ENCODE measurements at regions not wholly inside any gene's neighbourhood (a gene's known extent, or its start where the extent isn't known, plus 50 kb on each side); places are given as distances from the start of the nearest gene placed in this dataset.

DNA sequence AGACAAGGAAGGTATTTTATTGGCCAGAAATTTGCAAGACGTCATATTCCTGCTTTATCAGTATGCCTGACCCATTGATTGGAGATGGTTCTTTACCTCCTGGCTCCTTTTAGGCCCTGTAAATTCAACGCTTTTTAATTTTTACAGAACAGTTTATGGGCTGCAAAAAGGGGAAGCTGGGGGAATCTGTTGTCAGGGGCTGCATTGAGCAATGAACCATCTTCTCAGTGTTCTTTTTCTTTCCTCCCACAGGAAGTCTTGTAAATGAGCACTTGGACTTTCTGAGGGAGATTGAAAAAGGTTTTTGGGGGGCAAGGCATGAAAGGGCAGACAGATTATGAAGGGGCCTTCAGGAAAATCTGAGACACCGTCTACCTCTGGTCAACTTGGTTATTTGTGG lies 503.6 kb upstream of the TNP1 start:
- no peak for DNase-seq (ENCODE audit: low read depth in 1 of 2, low spot score in 1 of 2)
- TF ChIP-seq, protein P1, sequence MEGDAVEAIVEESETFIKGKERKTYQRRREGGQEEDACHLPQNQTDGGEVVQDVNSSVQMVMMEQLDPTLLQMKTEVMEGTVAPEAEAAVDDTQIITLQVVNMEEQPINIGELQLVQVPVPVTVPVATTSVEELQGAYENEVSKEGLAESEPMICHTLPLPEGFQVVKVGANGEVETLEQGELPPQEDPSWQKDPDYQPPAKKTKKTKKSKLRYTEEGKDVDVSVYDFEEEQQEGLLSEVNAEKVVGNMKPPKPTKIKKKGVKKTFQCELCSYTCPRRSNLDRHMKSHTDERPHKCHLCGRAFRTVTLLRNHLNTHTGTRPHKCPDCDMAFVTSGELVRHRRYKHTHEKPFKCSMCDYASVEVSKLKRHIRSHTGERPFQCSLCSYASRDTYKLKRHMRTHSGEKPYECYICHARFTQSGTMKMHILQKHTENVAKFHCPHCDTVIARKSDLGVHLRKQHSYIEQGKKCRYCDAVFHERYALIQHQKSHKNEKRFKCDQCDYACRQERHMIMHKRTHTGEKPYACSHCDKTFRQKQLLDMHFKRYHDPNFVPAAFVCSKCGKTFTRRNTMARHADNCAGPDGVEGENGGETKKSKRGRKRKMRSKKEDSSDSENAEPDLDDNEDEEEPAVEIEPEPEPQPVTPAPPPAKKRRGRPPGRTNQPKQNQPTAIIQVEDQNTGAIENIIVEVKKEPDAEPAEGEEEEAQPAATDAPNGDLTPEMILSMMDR (IDR thresholded peaks at IDR 0.05; ENCODE audit: low read depth, low read length), result no peak
- Histone ChIP-seq H3K4me1 (ENCODE audit: low read depth) (peaks cover 19% of the 10 kb centered on the region), H3K27me3 (peaks cover 3% of the 10 kb centered on the region), H3K36me3 (no peaks in the 10 kb centered on the region), H3K9me3 (ENCODE audit: low read depth) (no peaks in the 10 kb centered on the region), H3K4me3 (no peak overlapping the region), H3K27ac (no peak overlapping the region)

DNA sequence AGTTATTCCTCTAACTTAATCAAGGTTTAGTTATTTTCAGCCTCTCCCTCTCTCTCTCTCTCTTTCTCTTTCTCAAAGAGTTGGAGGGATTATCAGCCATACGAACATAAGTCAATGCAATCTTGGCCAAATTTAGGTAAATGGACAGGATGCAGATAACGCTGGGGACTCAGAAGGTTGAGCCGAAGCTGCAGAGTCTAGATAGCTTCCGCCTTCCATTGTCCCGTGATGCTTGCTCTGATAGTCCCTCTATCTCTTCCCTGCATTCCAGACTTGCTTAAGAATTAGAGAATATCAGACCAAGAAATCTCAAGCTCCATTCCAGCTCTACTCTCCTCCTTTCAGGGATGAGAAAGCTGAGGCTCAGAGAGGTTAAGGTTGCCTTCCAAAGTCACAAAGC lies 502.8 kb upstream of the TNP1 start:
- no peaks in the 10 kb centered on the region for H3K36me3 ChIP-seq
- no peak overlapping the region for H3K4me3 ChIP-seq
- H3K27me3 ChIP-seq, result peaks cover 3% of the 10 kb centered on the region
- no peak for DNase-seq (ENCODE audit: low read depth in 1 of 2, low spot score in 1 of 2)
- H3K9me3 ChIP-seq (ENCODE audit: low read depth), result no peaks in the 10 kb centered on the region
- H3K4me1 ChIP-seq (ENCODE audit: low read depth), result peaks cover 19% of the 10 kb centered on the region
- no peak overlapping the region for H3K27ac ChIP-seq
- TF ChIP-seq, protein P1 (IDR thresholded peaks at IDR 0.05; ENCODE audit: low read depth, low read length), result no peak

DNA sequence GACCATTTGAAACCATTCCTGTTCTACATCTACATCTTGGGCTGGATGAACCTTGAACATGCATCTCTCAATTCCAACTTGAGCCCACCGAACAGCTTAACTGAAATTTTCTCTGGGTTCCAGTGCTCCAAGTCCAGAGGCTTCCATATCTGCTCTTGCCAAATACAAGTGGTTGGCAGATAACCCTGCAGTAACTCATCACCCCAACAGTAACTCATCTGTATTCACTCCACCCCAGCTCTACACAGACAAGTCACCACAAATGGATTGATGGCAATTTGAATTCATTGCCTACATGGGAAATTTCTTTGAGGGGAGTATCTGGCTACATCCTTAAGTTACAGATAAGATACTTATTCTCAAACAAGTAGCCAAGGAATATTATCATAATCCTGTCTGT lies 502.4 kb upstream of the TNP1 start:
- Histone ChIP-seq H3K4me3 (no peak overlapping the region), H3K4me1 (ENCODE audit: low read depth) (peaks cover 19% of the 10 kb centered on the region), H3K9me3 (ENCODE audit: low read depth) (no peaks in the 10 kb centered on the region), H3K36me3 (no peaks in the 10 kb centered on the region), H3K27me3 (peaks cover 3% of the 10 kb centered on the region), H3K27ac (no peak overlapping the region)
- DNase-seq (ENCODE audit: low read depth in 1 of 2, low spot score in 1 of 2), result no peak
- TF ChIP-seq, protein P1 (IDR thresholded peaks at IDR 0.05; ENCODE audit: low read depth, low read length), result no peak

DNA sequence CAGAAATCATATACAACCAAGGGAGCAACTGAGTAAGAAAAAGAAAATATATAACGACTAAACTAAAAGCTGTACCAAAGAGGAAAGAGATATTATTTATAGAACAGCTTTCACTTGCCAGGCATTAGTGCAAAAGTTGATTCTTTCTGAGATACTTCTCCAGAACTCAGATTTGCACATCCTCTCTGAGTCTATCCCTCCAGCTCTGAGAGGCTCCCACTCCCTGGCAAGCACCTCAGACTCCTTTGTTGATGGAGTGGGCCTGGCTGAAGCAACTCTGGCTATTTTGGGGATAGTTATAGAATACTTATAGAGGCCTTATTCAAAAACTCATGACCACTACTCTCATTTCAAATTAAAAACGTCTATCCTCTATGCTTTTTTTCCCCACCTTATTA lies 501.6 kb upstream of the TNP1 start:
- Histone ChIP-seq H3K9me3 (ENCODE audit: low read depth) (no peaks in the 10 kb centered on the region), H3K4me1 (ENCODE audit: low read depth) (peaks cover 19% of the 10 kb centered on the region), H3K27me3 (peaks cover 3% of the 10 kb centered on the region), H3K36me3 (no peaks in the 10 kb centered on the region), H3K27ac (no peak overlapping the region), H3K4me3 (no peak overlapping the region)
- TF ChIP-seq, protein P1 (IDR thresholded peaks at IDR 0.05; ENCODE audit: low read depth, low read length), result no peak
- no peak for DNase-seq (ENCODE audit: low read depth in 1 of 2, low spot score in 1 of 2)

DNA sequence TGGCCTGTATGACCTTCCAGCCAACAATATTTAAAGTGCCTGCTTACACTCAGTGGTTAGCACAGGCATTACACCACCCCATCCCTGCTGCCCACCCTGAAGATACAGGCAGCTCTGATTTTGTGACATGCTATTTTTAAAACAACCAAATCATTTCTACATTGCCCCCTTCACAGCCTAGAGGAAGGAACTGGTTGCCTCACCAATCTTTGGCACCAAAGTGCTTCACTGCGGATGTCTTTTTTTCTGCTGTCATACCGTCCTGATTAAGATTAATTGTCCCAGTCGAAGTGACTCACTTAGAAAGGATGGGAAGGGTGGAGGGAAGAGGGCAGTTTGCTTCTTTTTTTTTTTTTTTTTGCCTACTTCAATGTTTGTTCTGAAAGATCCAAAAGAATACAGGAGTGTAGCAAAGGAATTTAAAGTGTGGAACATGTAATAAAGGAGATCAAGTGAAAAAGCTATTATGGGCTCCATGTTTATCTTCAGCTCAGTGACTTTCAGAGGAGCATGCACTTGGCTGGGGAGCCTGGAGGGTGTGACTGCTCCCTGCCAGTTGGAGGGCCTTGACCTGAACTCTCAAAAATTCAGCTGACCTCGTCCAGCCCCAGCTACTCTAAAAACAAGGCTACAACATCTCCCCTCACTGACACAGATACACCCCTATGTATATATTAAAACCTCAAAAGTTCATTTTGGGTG lies 501.1 kb upstream of the TNP1 start:
- TF ChIP-seq, protein P1 (IDR thresholded peaks at IDR 0.05; ENCODE audit: low read depth, low read length), result no peak
- peak overlapping the region; percentile 1 for H3K27ac ChIP-seq

More for the DNA sequence above, 501.1 kb upstream of the TNP1 start:
- peak; percentile 57 to 64 for DNase-seq (ENCODE audit: low read depth in 1 of 2, low spot score in 1 of 2)
- no peaks in the 10 kb centered on the region for H3K9me3 ChIP-seq (ENCODE audit: low read depth)
- H3K4me1 ChIP-seq (ENCODE audit: low read depth), result peaks cover 19% of the 10 kb centered on the region
- no peaks in the 10 kb centered on the region for H3K36me3 ChIP-seq
- no peak overlapping the region for H3K4me3 ChIP-seq
- H3K27me3 ChIP-seq, result peaks cover 3% of the 10 kb centered on the region
